ENCODE measurements at regions not wholly inside any gene's neighbourhood (a gene's known extent, or its start where the extent isn't known, plus 50 kb on each side); places are given as distances from the start of the nearest gene placed in this dataset.
A peak's percentile ranks its signal among the peaks of the same experiment; 100 is the strongest.
"Not testable (repeated sequence)": the region's sequence is repeated elsewhere in the genome, so short reads cannot be mapped to it uniquely, and the experiment has no call there.

GRCh38 chr3:195999176-195999575 is 82.7 kb downstream of the TFRC start:
- not testable (repeated sequence) for DNase-seq (ENCODE audit: low read depth in 2 of 2)

DNA sequence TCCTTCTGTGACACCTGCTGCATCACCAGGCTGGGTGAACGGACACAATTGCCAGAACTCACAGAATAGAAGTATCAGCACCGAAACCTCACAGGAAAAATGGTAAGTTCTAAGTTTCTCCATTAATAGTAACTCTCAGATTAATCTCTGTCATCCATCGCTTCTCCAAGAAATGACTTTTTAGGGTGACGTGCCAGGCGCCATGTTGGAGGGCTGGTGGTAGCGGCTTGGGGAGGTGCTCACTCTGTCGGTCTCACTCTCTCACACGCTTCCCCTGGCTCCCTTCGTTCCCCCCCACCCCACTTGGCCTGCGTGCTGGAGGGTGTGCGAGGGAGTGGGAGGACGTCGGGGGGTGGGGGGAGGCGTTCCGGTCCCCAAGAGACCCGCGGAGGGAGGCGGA is 85.6 kb downstream of the TFRC start:
- DNase-seq (ENCODE audit: low read depth in 2 of 2): not testable (repeated sequence)

GRCh38 chr3:195994343-195994742 is 86.0 kb upstream of the TNK2 start:
- DNase-seq (ENCODE audit: low read depth in 2 of 2): not testable (repeated sequence)

DNA sequence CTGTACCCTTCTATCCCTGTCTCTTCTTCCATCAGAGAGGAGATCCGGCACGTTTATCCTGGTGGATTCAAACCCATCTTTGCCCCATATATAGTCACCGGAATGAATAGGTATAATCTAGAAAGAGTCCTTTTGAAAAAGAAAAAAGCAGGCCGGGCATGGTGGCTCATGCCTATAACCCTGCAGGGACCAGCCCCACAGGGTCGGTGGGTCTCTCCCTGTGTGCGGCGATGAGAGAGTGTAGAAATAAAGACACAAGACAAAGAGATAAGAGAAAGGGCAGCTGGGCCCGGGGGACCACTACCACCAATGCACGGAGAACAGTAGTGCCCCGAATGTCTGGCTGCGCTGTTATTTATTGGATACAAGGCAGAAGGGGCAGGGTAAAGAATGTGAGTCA is 85.3 kb upstream of the TNK2 start:
- not testable (repeated sequence) for DNase-seq (ENCODE audit: low read depth in 2 of 2)

- DNase-seq (ENCODE audit: low read depth in 2 of 2): not testable (repeated sequence)
These were observed 84.7 kb upstream of the TNK2 start for GRCh38 chr3:195992956-195993595.

DNA sequence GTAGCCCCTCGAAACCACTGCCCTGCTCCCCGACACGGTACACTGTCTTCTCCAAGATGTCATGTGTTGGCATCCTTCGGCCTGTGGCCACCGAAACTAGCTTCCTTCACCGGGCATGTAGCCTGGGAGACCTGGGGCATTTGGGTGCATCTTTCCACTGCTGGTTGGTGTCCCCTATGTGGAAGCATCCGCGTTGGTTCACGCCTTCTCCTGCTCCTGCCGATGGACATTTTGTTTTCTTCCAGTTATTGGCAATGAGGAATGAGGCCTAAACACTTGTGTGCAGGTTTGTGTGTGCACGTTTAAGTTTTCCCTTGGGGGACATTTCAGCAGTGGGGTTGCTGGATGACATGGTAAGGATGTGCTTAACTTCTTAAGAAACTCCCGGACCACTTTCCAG is 83.6 kb upstream of the TNK2 start:
- not testable (repeated sequence) for DNase-seq (ENCODE audit: low read depth in 2 of 2)

DNA sequence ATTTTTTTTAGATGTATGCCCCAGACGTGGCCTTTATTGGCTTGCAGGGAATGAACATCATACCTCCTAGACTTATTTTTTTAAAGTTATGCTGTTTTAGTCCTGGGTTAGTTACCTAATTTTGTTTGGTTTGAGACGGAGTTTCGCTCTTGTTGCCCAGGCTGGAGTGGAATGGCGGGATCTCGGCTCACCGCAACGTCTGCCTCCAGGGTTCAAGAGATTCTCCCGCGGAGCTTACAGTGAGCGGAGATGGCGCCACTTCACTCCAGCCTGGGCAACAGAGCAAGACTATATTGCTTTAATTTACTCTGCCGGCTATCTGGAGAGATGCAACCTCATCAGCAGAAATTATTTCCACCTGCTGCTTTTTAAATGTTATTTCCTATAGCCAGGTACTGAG is 82.9 kb upstream of the TNK2 start:
- DNase-seq (ENCODE audit: low read depth in 2 of 2): not testable (repeated sequence)

- not testable (repeated sequence) for DNase-seq (ENCODE audit: low read depth in 2 of 2)
These were observed 82.5 kb upstream of the TNK2 start for GRCh38 chr3:195990841-195991174.

GRCh38 chr3:195989921-195990840 is 81.8 kb upstream of the TNK2 start:
- DNase-seq (ENCODE audit: low read depth in 2 of 2): peak; percentile 47 to 55

- not testable (repeated sequence) for DNase-seq (ENCODE audit: low read depth in 2 of 2)
These were observed 81.0 kb upstream of the TNK2 start for GRCh38 chr3:195989197-195989920.

DNA sequence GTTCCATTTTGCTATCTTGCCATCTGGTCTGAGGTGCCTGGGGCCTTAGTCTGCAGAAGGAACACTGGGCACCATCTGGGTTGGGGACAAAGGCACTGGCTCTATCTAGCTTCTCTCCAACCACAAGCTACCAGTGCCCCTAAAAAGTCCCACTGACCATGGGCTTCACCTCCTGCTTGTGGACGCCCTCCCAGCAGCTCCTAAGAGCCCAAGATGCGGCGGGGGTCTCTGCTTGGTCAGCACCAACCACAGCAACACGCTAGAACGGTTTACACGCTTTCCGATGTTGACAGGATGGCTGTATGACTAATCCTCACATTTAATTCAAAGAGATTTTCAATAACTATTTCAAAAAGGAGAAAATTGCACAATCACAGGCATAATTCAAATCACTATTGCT is 80.4 kb upstream of the TNK2 start:
- not testable (repeated sequence) for DNase-seq (ENCODE audit: low read depth in 2 of 2)

GRCh38 chr3:195987001-195987400 is 78.7 kb upstream of the TNK2 start:
- DNase-seq (ENCODE audit: low read depth in 2 of 2): not testable (repeated sequence)

DNA sequence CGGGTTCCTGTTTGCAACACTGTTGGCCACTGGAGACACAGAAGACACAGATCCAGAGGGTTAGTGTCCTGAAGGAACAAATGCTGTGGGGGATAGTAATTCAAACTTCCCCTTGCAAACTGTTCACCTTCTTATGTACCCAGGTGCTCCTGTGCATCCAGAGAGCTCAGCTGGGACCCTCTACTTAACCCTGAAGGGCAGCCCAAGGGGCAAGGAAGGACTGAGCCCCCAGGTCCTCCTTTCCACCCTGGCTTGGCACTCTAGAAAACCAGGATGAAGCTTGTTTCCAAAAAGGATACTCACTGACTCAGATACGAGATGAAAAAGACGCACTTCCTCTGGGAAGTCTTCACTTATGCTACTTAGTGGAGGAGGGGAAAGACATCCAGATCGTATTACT is 78.2 kb upstream of the TNK2 start:
- not testable (repeated sequence) for DNase-seq (ENCODE audit: low read depth in 2 of 2)

GRCh38 chr3:195985348-195985920 is 77.1 kb upstream of the TNK2 start:
- DNase-seq (ENCODE audit: low read depth in 2 of 2): not testable (repeated sequence)

DNA sequence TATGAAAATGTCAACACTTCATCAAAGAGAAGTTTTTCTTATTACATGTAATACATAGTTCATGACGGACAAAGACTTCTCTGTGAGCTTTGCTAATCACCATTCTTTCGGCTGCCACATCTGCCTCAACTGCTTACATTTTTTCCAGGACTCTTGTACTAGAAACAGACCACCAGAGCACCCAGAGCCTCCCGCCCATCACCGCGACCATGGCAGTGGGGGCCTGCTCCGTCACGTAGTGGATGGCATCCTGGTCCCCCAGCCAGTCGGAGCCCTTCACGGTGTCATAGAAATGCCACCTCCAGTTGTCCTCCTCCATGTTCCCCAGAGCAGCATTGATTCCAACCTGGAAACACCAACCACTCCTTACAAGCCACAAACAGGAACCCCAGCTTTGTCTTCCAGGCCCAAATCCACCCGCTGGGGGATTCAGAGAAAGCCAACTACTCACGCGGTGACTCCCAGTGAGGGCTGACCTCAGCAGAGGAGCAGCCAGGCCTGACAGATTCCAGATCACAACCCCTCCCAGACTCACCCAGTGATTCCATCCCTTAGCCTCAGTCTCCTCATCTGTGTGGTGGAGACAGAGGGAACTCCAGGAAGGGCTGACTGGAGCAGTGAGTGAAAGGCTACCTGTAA is 76.2 kb upstream of the TNK2 start:
- not testable (repeated sequence) for DNase-seq (ENCODE audit: low read depth in 2 of 2)

DNA sequence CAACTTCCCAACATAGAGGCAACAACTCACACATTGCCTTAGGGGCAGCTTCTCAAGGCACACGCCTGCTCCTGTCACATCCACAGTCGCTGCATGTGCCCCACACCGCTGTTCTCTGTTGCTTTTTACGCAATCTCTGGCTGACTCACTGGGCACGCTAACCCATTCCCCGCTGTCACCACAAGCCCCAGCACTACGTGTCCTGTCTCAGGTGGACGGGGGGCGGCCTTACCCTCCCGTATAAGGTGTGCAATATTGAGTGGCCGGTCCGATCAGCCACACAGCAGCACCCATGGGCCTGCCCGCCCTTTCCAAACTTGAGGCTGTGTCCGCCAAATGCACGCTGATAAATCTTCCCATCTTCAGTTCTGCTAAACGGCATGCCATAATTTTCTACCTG is 75.5 kb upstream of the TNK2 start:
- DNase-seq (ENCODE audit: low read depth in 2 of 2): not testable (repeated sequence)

DNA sequence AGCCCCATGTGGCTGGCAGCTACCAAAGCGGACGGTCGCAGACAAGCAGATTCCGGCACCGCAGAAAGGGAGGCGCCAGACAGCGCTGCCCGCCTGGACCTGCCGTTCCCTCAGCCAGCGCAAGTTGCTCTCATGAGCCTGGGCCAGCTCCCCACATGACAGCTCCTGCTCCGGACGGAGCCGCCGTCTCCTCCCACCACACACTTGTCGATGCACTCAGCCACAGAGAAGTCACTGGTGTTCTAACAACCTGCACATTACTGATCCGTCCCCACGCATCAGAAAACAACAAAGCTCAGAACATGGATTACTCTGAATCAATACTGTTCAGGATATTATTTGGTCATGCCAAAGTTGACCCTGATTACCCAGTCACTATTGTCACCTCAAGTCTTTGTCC is 74.4 kb upstream of the TNK2 start:
- not testable (repeated sequence) for DNase-seq (ENCODE audit: low read depth in 2 of 2)

- DNase-seq (ENCODE audit: low read depth in 2 of 2): not testable (repeated sequence)
These were observed 73.4 kb upstream of the TNK2 start for GRCh38 chr3:195981778-195982177.

DNA sequence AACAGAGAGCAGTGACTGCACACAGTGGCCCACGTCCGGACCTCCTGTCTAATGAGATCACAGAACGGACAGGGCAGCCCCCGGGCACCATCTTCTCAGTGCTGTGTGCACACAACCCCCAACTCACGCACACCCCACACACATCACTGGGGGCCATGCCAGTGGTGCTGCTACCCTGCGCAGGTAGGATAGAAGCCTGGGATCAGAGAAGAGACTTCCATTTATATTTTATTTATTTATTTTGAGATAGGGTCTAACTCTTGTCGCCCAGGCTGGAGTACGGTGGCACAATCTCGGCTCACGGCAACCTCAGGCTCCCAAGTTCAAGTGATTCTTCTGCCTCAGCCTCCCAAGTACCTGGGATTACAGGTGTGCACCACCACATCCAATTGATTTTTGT is 71.5 kb upstream of the TNK2 start:
- DNase-seq (ENCODE audit: low read depth in 2 of 2): not testable (repeated sequence)

GRCh38 chr3:195978585-195978984 is 70.2 kb upstream of the TNK2 start:
- not testable (repeated sequence) for DNase-seq (ENCODE audit: low read depth in 2 of 2)

- DNase-seq (ENCODE audit: low read depth in 2 of 2): not testable (repeated sequence)
These were observed 68.5 kb upstream of the TNK2 start for GRCh38 chr3:195976876-195977275.

Measured in fibroblast of skin of left biceps (primary cell).